H9 (cell line): ENCODE measurements at regions not wholly inside any gene's neighbourhood (a gene's known extent, or its start where the extent isn't known, plus 50 kb on each side); places are given as distances from the start of the nearest gene placed in this dataset.

Experiments
- DNase-seq: peaks from one replicate; pipeline ENCODE4 v3.0.0-alpha.2; 2017
- H2AFZ ChIP-seq: one replicate; pipeline ENCODE4 v1.6.1; 2013; ENCODE audit warnings: mild to moderate bottlenecking, low read length, control low read depth, moderate library complexity
- H2AK5ac ChIP-seq: 2 replicates; pipeline ENCODE4 v1.6.1; 2013; ENCODE audit warnings: low read length, control low read depth, mixed read lengths; ENCODE audit not compliant: insufficient read length
- H2BK120ac ChIP-seq: one replicate; pipeline ENCODE4 v1.6.1; 2013; ENCODE audit warnings: low read depth, mild to moderate bottlenecking, low read length, control low read depth, inconsistent platforms; ENCODE audit not compliant: poor library complexity, severe bottlenecking
- H2BK12ac ChIP-seq: 2 replicates; pipeline ENCODE4 v1.6.1; 2013; ENCODE audit warnings: low read length, control low read depth, mixed read lengths, low read depth; ENCODE audit not compliant: insufficient read length
- H2BK15ac ChIP-seq: 2 replicates; pipeline ENCODE4 v1.6.1; 2013; ENCODE audit warnings: low read depth, low read length, control low read depth
- H2BK20ac ChIP-seq: one replicate; pipeline ENCODE4 v1.6.1; 2013; ENCODE audit warnings: low read depth, mild to moderate bottlenecking, low read length, control low read depth, inconsistent platforms; ENCODE audit not compliant: poor library complexity, severe bottlenecking
- H2BK5ac ChIP-seq: 2 replicates; pipeline ENCODE4 v1.6.1; 2013; ENCODE audit warnings: low read length, control low read depth, mixed read lengths; ENCODE audit not compliant: insufficient read length
- H3K14ac ChIP-seq: 2 replicates; pipeline ENCODE4 v1.6.1; 2013; ENCODE audit warnings: low read length, control low read depth; ENCODE audit not compliant: insufficient read depth
- H3K18ac ChIP-seq: 2 replicates; pipeline ENCODE4 v1.6.1; 2013; ENCODE audit warnings: low read depth, mild to moderate bottlenecking, mixed read lengths, low read length, control low read depth; ENCODE audit not compliant: insufficient read length
- H3K23ac ChIP-seq: 2 replicates; pipeline ENCODE4 v1.6.1; 2013; ENCODE audit warnings: low read length, control low read depth, mixed read lengths, low read depth; ENCODE audit not compliant: insufficient read length
- H3K23me2 ChIP-seq: 2 replicates; pipeline ENCODE4 v1.6.1; 2013; ENCODE audit warnings: low read depth, mild to moderate bottlenecking, mixed read lengths, low read length, control low read depth; ENCODE audit not compliant: insufficient read length, poor library complexity, severe bottlenecking
- H3K27ac ChIP-seq: 2 replicates; pipeline ENCODE4 v1.5.1; 2013; ENCODE audit warnings: low read length, control low read depth, mixed read lengths, low read depth; ENCODE audit not compliant: insufficient read length
- H3K27me3 ChIP-seq: 2 replicates; pipeline ENCODE4 v1.6.1; 2013; ENCODE audit warnings: low read length, control low read depth, inconsistent platforms; ENCODE audit not compliant: insufficient read depth
- H3K4ac ChIP-seq: 2 replicates; pipeline ENCODE4 v1.6.1; 2013; ENCODE audit warnings: low read depth, mild to moderate bottlenecking, control low read depth, inconsistent platforms, low read length, moderate library complexity
- H3K4me1 ChIP-seq: 2 replicates; pipeline ENCODE4 v1.6.1; 2013; ENCODE audit warnings: low read length, control low read depth, inconsistent platforms; ENCODE audit not compliant: insufficient read depth
- H3K4me2 ChIP-seq: 2 replicates; pipeline ENCODE4 v1.6.1; 2013; ENCODE audit warnings: low read length, control low read depth, mixed read lengths; ENCODE audit not compliant: insufficient read length, insufficient read depth
- H3K56ac ChIP-seq: 2 replicates; pipeline ENCODE4 v1.6.1; 2013; ENCODE audit warnings: low read depth, mild to moderate bottlenecking, mixed read lengths, low read length, control low read depth; ENCODE audit not compliant: insufficient read length
- H3K79me1 ChIP-seq: 2 replicates; pipeline ENCODE4 v1.6.1; 2013; ENCODE audit warnings: low read depth, mild to moderate bottlenecking, moderate library complexity, low read length, control low read depth, inconsistent platforms; ENCODE audit not compliant: insufficient read depth, poor library complexity, severe bottlenecking
- H3K79me2 ChIP-seq: 2 replicates; pipeline ENCODE4 v1.6.1; 2013; ENCODE audit warnings: low read length, control low read depth, inconsistent platforms; ENCODE audit not compliant: insufficient read depth
- H3K9ac ChIP-seq: 2 replicates; pipeline ENCODE4 v1.6.1; 2013; ENCODE audit warnings: low read length, control low read depth, mixed read lengths; ENCODE audit not compliant: insufficient read length; ENCODE audit errors: extremely low read depth
- H3K9me3 ChIP-seq: one replicate; pipeline ENCODE4 v1.6.1; 2013; ENCODE audit warnings: low read depth, low read length, inconsistent platforms; ENCODE audit not compliant: control insufficient read depth
- H3T11ph ChIP-seq: one replicate; pipeline ENCODE4 v1.6.1; 2013; ENCODE audit warnings: mild to moderate bottlenecking, low read length, control low read depth, inconsistent platforms
- H4K20me1 ChIP-seq: one replicate; pipeline ENCODE4 v1.6.1; 2013; ENCODE audit not compliant: control insufficient read depth, insufficient read length, insufficient read depth
- H4K5ac ChIP-seq: 2 replicates; pipeline ENCODE4 v1.6.1; 2013; ENCODE audit warnings: low read depth, mild to moderate bottlenecking, mixed read lengths, low read length, control low read depth; ENCODE audit not compliant: insufficient read length
- H4K8ac ChIP-seq: replicated peaks from 2 replicates; pipeline ENCODE4 v1.6.1; 2013; ENCODE audit warnings: low read length, control low read depth, mixed read lengths, low read depth; ENCODE audit not compliant: insufficient read length
- H4K91ac ChIP-seq: 2 replicates; pipeline ENCODE4 v1.6.1; 2013; ENCODE audit warnings: low read depth, mild to moderate bottlenecking, moderate library complexity, mixed read lengths, low read length, control low read depth; ENCODE audit not compliant: insufficient read length
- H3K27ac Mint-ChIP-seq, 3 experiments: 2 replicates in 2 of 3; 3 replicates in 1 of 3; pipeline ENCODE4 v1.8.0; 2020 to 2021; ENCODE audit warnings: mixed read lengths in 3 of 3, mild to moderate bottlenecking in 1 of 3, moderate library complexity in 1 of 3
- H3K27me3 Mint-ChIP-seq: 2 replicates; pipeline ENCODE4 v1.8.0; 2021; ENCODE audit warnings: low read depth, mild to moderate bottlenecking, moderate library complexity, mixed read lengths
- H3K36me3 Mint-ChIP-seq, 3 experiments: 2 replicates in 2 of 3; 3 replicates in 1 of 3; pipeline ENCODE4 v1.8.0; 2020 to 2021; ENCODE audit warnings: low read depth in 3 of 3, mixed read lengths in 3 of 3; ENCODE audit not compliant: insufficient read depth in 1 of 3
- H3K4me1 Mint-ChIP-seq, 2 experiments: 2 replicates each; pipeline ENCODE4 v1.8.0; 2020; ENCODE audit warnings: mixed read lengths in 2 of 2
- H3K4me3 Mint-ChIP-seq, 2 experiments: 2 replicates in 1 of 2; 3 replicates in 1 of 2; pipeline ENCODE4 v1.8.0; 2020 to 2021; ENCODE audit warnings: mild to moderate bottlenecking in 2 of 2, mixed read lengths in 2 of 2, moderate library complexity in 1 of 2
- H3K9me3 Mint-ChIP-seq, 2 experiments: 2 replicates in 1 of 2; 3 replicates in 1 of 2; pipeline ENCODE4 v1.8.0; 2020; ENCODE audit warnings: mild to moderate bottlenecking in 2 of 2, mixed read lengths in 2 of 2, moderate library complexity in 1 of 2
- WGBS: extraction: QIAGEN DNeasy Blood & Tissue Kit; methylation state at CpG from one replicate; pipeline ENCODE4 v1.1.7; 2013; ENCODE audit warnings: missing lambda C conversion rate, low lambda C conversion rate, mixed read lengths; ENCODE audit not compliant: insufficient read length; ENCODE audit errors: extremely low coverage; 5-methylcytosine and 5-hydroxymethylcytosine counted together
- TF ChIP-seq, protein P1 (sequence below): fragments of 200-600 bp; sonication (generic); conservative IDR thresholded peaks from 3 replicates; pipeline ENCODE4 v1.8.0; 2021; ENCODE audit warnings: antibody characterized with exemption, mild to moderate bottlenecking

DNA sequence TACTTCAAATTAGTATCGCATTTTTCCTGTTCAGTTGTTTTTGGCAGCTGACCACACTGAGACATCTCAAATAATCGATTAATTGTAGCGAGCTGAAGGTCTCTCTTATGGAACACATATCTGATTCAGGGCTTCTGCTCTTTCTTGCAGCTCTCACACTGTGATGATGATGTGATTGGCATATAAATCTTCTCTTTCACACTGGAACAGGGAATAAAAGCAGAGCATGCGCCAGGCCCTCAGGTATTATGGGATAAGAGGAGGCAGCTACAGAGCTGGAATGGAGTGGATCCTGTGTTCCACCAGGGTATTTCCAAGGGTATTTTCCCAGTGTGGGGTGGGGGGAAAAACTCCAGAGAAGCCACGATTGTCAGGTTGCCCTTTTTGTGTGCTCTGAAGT lies 265.4 kb upstream of the CASK start:
- TF ChIP-seq, protein P1, sequence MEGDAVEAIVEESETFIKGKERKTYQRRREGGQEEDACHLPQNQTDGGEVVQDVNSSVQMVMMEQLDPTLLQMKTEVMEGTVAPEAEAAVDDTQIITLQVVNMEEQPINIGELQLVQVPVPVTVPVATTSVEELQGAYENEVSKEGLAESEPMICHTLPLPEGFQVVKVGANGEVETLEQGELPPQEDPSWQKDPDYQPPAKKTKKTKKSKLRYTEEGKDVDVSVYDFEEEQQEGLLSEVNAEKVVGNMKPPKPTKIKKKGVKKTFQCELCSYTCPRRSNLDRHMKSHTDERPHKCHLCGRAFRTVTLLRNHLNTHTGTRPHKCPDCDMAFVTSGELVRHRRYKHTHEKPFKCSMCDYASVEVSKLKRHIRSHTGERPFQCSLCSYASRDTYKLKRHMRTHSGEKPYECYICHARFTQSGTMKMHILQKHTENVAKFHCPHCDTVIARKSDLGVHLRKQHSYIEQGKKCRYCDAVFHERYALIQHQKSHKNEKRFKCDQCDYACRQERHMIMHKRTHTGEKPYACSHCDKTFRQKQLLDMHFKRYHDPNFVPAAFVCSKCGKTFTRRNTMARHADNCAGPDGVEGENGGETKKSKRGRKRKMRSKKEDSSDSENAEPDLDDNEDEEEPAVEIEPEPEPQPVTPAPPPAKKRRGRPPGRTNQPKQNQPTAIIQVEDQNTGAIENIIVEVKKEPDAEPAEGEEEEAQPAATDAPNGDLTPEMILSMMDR, result no peak
- Mint-ChIP-seq H3K27ac (no peak overlapping the region; a peak in 1 of 7 replicates), H3K9me3 (peaks cover 36 to 44% of the 10 kb centered on the region in 2 experiments), H3K4me1 (peaks cover 20 to 30% of the 10 kb centered on the region in 2 experiments), H3K27me3 (no peaks in the 10 kb centered on the region; the same call in 1 of the 2 replicates), H3K4me3 (no peak overlapping the region), H3K36me3 (peaks cover 4 to 6% (median 6%) of the 10 kb centered on the region in 3 experiments; a peak in 5 of 7 replicates)
- no peak overlapping the region for H4K5ac ChIP-seq
- no peak overlapping the region for H3K14ac ChIP-seq
- no peak overlapping the region for H2BK12ac ChIP-seq
- H3K27ac ChIP-seq, result no peak overlapping the region
- no peak overlapping the region for H3K4ac ChIP-seq
- H2BK5ac ChIP-seq, result no peak overlapping the region
- no peak overlapping the region for H2AFZ ChIP-seq
- no peak overlapping the region for H3T11ph ChIP-seq
- H4K91ac ChIP-seq, result no peak overlapping the region
- no peaks in the 10 kb centered on the region for H3K9me3 ChIP-seq
- no peak overlapping the region for H2AK5ac ChIP-seq
- H4K20me1 ChIP-seq, result no peaks in the 10 kb centered on the region
- no peak overlapping the region for H2BK120ac ChIP-seq
- H3K23ac ChIP-seq, result no peak overlapping the region
- no peaks in the 10 kb centered on the region for H3K79me1 ChIP-seq
- DNase-seq, result no peak
- H3K56ac ChIP-seq, result no peak overlapping the region
- H3K18ac ChIP-seq, result no peak overlapping the region
- no peak overlapping the region for H2BK20ac ChIP-seq
- no peaks in the 10 kb centered on the region for H3K23me2 ChIP-seq
- H3K9ac ChIP-seq, result no peak overlapping the region
- H3K4me2 ChIP-seq, result no peak overlapping the region
- H3K27me3 ChIP-seq, result no peaks in the 10 kb centered on the region
- H3K79me2 ChIP-seq, result no peaks in the 10 kb centered on the region
- no CpG with 5 or more reads among the region's 5 CpGs for WGBS
- no peak overlapping the region for H2BK15ac ChIP-seq
- H4K8ac ChIP-seq, result no peak overlapping the region
- H3K4me1 ChIP-seq, result peaks cover 10% of the 10 kb centered on the region
